Activated naive CD8-positive, alpha-beta T cell treated with anti-CD3 and anti-CD28 coated beads, Interleukin-2, amount 50 U/mL, for 24 hours (primary cell): ENCODE measurements at regions not wholly inside any gene's neighbourhood (a gene's known extent, or its start where the extent isn't known, plus 50 kb on each side); places are given as distances from the start of the nearest gene placed in this dataset.

Experiments used
- ATAC-seq: fragments of 150-1000 bp; cut with Tn5 transposase; one replicate; pipeline ENCODE4 v1.10.0; 2021
- DNase-seq: peaks from one replicate; pipeline ENCODE4 v3.0.0; 2021
- H3K27ac Mint-ChIP-seq: one replicate; pipeline ENCODE4 v1.8.0; 2021; ENCODE audit warnings: mild to moderate bottlenecking, mixed read lengths
- H3K27me3 Mint-ChIP-seq: one replicate; pipeline ENCODE4 v1.8.0; 2021; ENCODE audit warnings: mixed read lengths
- H3K36me3 Mint-ChIP-seq: one replicate; pipeline ENCODE4 v1.8.0; 2021; ENCODE audit warnings: low read depth, mixed read lengths
- H3K4me1 Mint-ChIP-seq: one replicate; pipeline ENCODE4 v1.8.0; 2021; ENCODE audit warnings: mixed read lengths
- H3K4me3 Mint-ChIP-seq: one replicate; pipeline ENCODE4 v1.8.0; 2021; ENCODE audit warnings: mild to moderate bottlenecking, moderate library complexity, mixed read lengths
- H3K9me3 Mint-ChIP-seq: one replicate; pipeline ENCODE4 v1.8.0; 2021; ENCODE audit warnings: mixed read lengths

GRCh38 chr9:1267141-1267570 lies 217.0 kb downstream of the DMRT2 start:
- Mint-ChIP-seq H3K36me3 (no peaks in the 10 kb centered on the region), H3K27ac (no peak overlapping the region), H3K9me3 (no peaks in the 10 kb centered on the region), H3K27me3 (no peaks in the 10 kb centered on the region), H3K4me3 (no peak overlapping the region), H3K4me1 (no peaks in the 10 kb centered on the region)
- ATAC-seq, result no peak
- DNase-seq, result no peak

GRCh38 chr9:1267581-1267980 lies 217.4 kb downstream of the DMRT2 start:
- Mint-ChIP-seq H3K9me3 (no peaks in the 10 kb centered on the region), H3K4me3 (no peak overlapping the region), H3K27me3 (no peaks in the 10 kb centered on the region), H3K4me1 (no peaks in the 10 kb centered on the region), H3K36me3 (no peaks in the 10 kb centered on the region), H3K27ac (no peak overlapping the region)
- ATAC-seq (no peak), DNase-seq (no peak)

- Mint-ChIP-seq H3K4me1 (no peaks in the 10 kb centered on the region), H3K27me3 (no peaks in the 10 kb centered on the region), H3K9me3 (no peaks in the 10 kb centered on the region), H3K4me3 (no peak overlapping the region), H3K36me3 (no peaks in the 10 kb centered on the region), H3K27ac (no peak overlapping the region)
- ATAC-seq (no peak), DNase-seq (no peak)
Measured at GRCh38 chr9:1269533-1270315, 219.6 kb downstream of the DMRT2 start.

- Mint-ChIP-seq H3K27ac (no peak overlapping the region), H3K36me3 (no peaks in the 10 kb centered on the region), H3K4me1 (no peaks in the 10 kb centered on the region), H3K4me3 (no peak overlapping the region), H3K9me3 (no peaks in the 10 kb centered on the region), H3K27me3 (no peaks in the 10 kb centered on the region)
- ATAC-seq (no peak), DNase-seq (no peak)
Measured at GRCh38 chr9:1271367-1271766, 221.2 kb downstream of the DMRT2 start.

- H3K27ac Mint-ChIP-seq, result no peak overlapping the region
- H3K4me3 Mint-ChIP-seq, result no peak overlapping the region
- no peaks in the 10 kb centered on the region for H3K27me3 Mint-ChIP-seq
- ATAC-seq (no peak), DNase-seq (no peak)
- no peaks in the 10 kb centered on the region for H3K9me3 Mint-ChIP-seq
- no peaks in the 10 kb centered on the region for H3K36me3 Mint-ChIP-seq
- H3K4me1 Mint-ChIP-seq, result no peaks in the 10 kb centered on the region
Measured at GRCh38 chr9:1271786-1272185, 221.6 kb downstream of the DMRT2 start.

GRCh38 chr9:1272488-1272887 lies 222.3 kb downstream of the DMRT2 start:
- Mint-ChIP-seq H3K4me3 (no peak overlapping the region), H3K4me1 (no peaks in the 10 kb centered on the region), H3K9me3 (no peaks in the 10 kb centered on the region), H3K36me3 (no peaks in the 10 kb centered on the region), H3K27ac (no peak overlapping the region), H3K27me3 (no peaks in the 10 kb centered on the region)
- ATAC-seq (no peak), DNase-seq (no peak)

GRCh38 chr9:1273859-1274258 lies 223.7 kb downstream of the DMRT2 start:
- H3K4me1 Mint-ChIP-seq, result no peaks in the 10 kb centered on the region
- H3K9me3 Mint-ChIP-seq, result no peaks in the 10 kb centered on the region
- H3K36me3 Mint-ChIP-seq, result no peaks in the 10 kb centered on the region
- H3K27me3 Mint-ChIP-seq, result no peaks in the 10 kb centered on the region
- H3K27ac Mint-ChIP-seq, result no peak overlapping the region
- H3K4me3 Mint-ChIP-seq, result no peak overlapping the region
- DNase-seq, result no peak
- ATAC-seq, result peak; percentile 54

- no peaks in the 10 kb centered on the region for H3K9me3 Mint-ChIP-seq
- no peak overlapping the region for H3K27ac Mint-ChIP-seq
- ATAC-seq, result no peak
- H3K4me3 Mint-ChIP-seq, result no peak overlapping the region
- no peaks in the 10 kb centered on the region for H3K36me3 Mint-ChIP-seq
- no peaks in the 10 kb centered on the region for H3K27me3 Mint-ChIP-seq
- no peaks in the 10 kb centered on the region for H3K4me1 Mint-ChIP-seq
- DNase-seq, result no peak
Measured at GRCh38 chr9:1274334-1274733, 224.2 kb downstream of the DMRT2 start.

- DNase-seq, result no peak
- no peak overlapping the region for H3K27ac Mint-ChIP-seq
Measured at GRCh38 chr9:1276474-1276873, 226.3 kb downstream of the DMRT2 start.

GRCh38 chr9:1284727-1285126 lies 234.6 kb downstream of the DMRT2 start:
- Mint-ChIP-seq H3K4me1 (no peaks in the 10 kb centered on the region), H3K27ac (no peak overlapping the region), H3K36me3 (no peaks in the 10 kb centered on the region), H3K4me3 (no peak overlapping the region), H3K27me3 (no peaks in the 10 kb centered on the region), H3K9me3 (peaks cover 7% of the 10 kb centered on the region)
- ATAC-seq (no peak), DNase-seq (no peak)

More at GRCh38 chr9:1276474-1276873, 226.3 kb downstream of the DMRT2 start:
- H3K27me3 Mint-ChIP-seq, result no peaks in the 10 kb centered on the region
- no peak overlapping the region for H3K4me3 Mint-ChIP-seq
- ATAC-seq, result no peak
- H3K9me3 Mint-ChIP-seq, result no peaks in the 10 kb centered on the region
- H3K36me3 Mint-ChIP-seq, result no peaks in the 10 kb centered on the region
- no peaks in the 10 kb centered on the region for H3K4me1 Mint-ChIP-seq

- H3K27ac Mint-ChIP-seq, result no peak overlapping the region
- DNase-seq, result no peak
- no peaks in the 10 kb centered on the region for H3K27me3 Mint-ChIP-seq
- peaks cover 7% of the 10 kb centered on the region for H3K9me3 Mint-ChIP-seq
- H3K36me3 Mint-ChIP-seq, result no peaks in the 10 kb centered on the region
- H3K4me1 Mint-ChIP-seq, result no peaks in the 10 kb centered on the region
- H3K4me3 Mint-ChIP-seq, result no peak overlapping the region
- no peak for ATAC-seq
Measured at GRCh38 chr9:1285526-1285925, 235.4 kb downstream of the DMRT2 start.

GRCh38 chr9:1292384-1292783 lies 242.2 kb downstream of the DMRT2 start:
- H3K27ac Mint-ChIP-seq, result no peak overlapping the region
- H3K4me1 Mint-ChIP-seq, result no peaks in the 10 kb centered on the region
- H3K9me3 Mint-ChIP-seq, result peaks cover 12% of the 10 kb centered on the region
- no peak for DNase-seq
- ATAC-seq, result no peak
- H3K36me3 Mint-ChIP-seq, result no peaks in the 10 kb centered on the region
- H3K27me3 Mint-ChIP-seq, result no peaks in the 10 kb centered on the region
- H3K4me3 Mint-ChIP-seq, result no peak overlapping the region

- ATAC-seq (no peak), DNase-seq (no peak)
- Mint-ChIP-seq H3K27me3 (no peaks in the 10 kb centered on the region), H3K4me1 (no peaks in the 10 kb centered on the region), H3K27ac (no peak overlapping the region), H3K36me3 (no peaks in the 10 kb centered on the region), H3K4me3 (no peak overlapping the region), H3K9me3 (peaks cover 6% of the 10 kb centered on the region)
Measured at GRCh38 chr9:1294641-1295258, 244.6 kb downstream of the DMRT2 start.

GRCh38 chr9:1296331-1296730 lies 246.2 kb downstream of the DMRT2 start:
- Mint-ChIP-seq H3K4me3 (no peak overlapping the region), H3K9me3 (peaks cover 6% of the 10 kb centered on the region)

GRCh38 chr9:1298046-1298445 lies 247.9 kb downstream of the DMRT2 start:
- H3K27me3 Mint-ChIP-seq, result no peaks in the 10 kb centered on the region
- H3K27ac Mint-ChIP-seq, result no peak overlapping the region
- no peak overlapping the region for H3K4me3 Mint-ChIP-seq
- DNase-seq (no peak), ATAC-seq (no peak)
- H3K9me3 Mint-ChIP-seq, result no peaks in the 10 kb centered on the region
- H3K36me3 Mint-ChIP-seq, result no peaks in the 10 kb centered on the region
- H3K4me1 Mint-ChIP-seq, result no peaks in the 10 kb centered on the region

More at GRCh38 chr9:1296331-1296730, 246.2 kb downstream of the DMRT2 start:
- Mint-ChIP-seq H3K4me1 (no peaks in the 10 kb centered on the region), H3K36me3 (no peaks in the 10 kb centered on the region), H3K27me3 (no peaks in the 10 kb centered on the region), H3K27ac (no peak overlapping the region)
- ATAC-seq (no peak), DNase-seq (no peak)
